ENCODE measurements at regions not wholly inside any gene's neighbourhood (a gene's known extent, or its start where the extent isn't known, plus 50 kb on each side); places are given as distances from the start of the nearest gene placed in this dataset.

GRCh38 chr4:81639248-81639647 is 167.5 kb upstream of the RASGEF1B start:
- DNase-seq (ENCODE audit: low read depth): no peak

DNA sequence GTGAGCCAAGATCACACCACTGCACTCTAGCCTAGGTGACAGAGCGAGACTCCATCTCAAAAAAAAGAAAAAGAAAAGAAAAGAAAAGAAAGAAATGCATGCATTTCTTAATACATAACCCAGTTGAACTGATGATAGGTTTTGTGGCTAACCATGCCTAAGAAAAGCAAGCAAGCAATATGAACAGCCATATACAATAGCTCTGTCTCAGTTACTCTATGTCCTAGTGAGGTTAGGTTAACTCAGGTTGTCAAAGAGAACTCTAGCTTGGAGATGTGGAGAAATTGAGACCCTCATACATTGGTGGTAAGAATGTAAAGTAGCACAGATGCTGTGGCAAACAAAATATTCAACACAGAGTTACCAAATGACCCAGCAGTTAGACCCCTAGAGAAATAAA is 167.0 kb upstream of the RASGEF1B start:
- DNase-seq (ENCODE audit: low read depth): no peak
- TF ChIP-seq, protein P1, sequence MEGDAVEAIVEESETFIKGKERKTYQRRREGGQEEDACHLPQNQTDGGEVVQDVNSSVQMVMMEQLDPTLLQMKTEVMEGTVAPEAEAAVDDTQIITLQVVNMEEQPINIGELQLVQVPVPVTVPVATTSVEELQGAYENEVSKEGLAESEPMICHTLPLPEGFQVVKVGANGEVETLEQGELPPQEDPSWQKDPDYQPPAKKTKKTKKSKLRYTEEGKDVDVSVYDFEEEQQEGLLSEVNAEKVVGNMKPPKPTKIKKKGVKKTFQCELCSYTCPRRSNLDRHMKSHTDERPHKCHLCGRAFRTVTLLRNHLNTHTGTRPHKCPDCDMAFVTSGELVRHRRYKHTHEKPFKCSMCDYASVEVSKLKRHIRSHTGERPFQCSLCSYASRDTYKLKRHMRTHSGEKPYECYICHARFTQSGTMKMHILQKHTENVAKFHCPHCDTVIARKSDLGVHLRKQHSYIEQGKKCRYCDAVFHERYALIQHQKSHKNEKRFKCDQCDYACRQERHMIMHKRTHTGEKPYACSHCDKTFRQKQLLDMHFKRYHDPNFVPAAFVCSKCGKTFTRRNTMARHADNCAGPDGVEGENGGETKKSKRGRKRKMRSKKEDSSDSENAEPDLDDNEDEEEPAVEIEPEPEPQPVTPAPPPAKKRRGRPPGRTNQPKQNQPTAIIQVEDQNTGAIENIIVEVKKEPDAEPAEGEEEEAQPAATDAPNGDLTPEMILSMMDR (conservative IDR thresholded peaks at IDR 0.05; ENCODE audit: low read length): no peak
- no peak overlapping the region for H3K4me3 ChIP-seq (ENCODE audit: low read length)

More at GRCh38 chr4:81639248-81639647, 167.5 kb upstream of the RASGEF1B start:
- TF ChIP-seq, protein P1 (conservative IDR thresholded peaks at IDR 0.05; ENCODE audit: low read length): no peak
- H3K4me3 ChIP-seq (ENCODE audit: low read length): no peak overlapping the region

DNA sequence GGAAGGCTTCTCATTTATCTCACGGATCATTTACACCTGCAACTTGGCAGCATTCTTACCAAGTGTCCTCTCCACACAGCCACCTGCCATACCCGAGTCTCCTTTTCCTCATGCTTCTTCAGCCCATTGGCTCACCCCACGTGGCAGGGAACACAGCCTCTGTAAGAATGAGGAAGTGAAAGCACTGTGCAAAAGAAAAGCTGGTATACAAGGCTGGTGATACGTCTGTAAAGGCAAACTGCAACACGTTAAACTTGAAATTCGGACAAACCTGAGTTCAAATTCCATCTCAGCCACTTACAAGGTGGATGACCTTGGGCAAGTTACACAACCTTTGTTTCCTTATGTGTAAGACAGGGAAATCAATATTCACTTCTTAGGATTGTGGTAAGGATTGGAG is 164.0 kb upstream of the RASGEF1B start:
- TF ChIP-seq, protein P1 (conservative IDR thresholded peaks at IDR 0.05; ENCODE audit: low read length): no peak
- DNase-seq (ENCODE audit: low read depth): no peak
- H3K4me3 ChIP-seq (ENCODE audit: low read length): no peak overlapping the region

- DNase-seq (ENCODE audit: low read depth): no peak
- TF ChIP-seq, protein P1 (conservative IDR thresholded peaks at IDR 0.05; ENCODE audit: low read length): no peak
- no peak overlapping the region for H3K4me3 ChIP-seq (ENCODE audit: low read length)
These were observed 163.3 kb upstream of the RASGEF1B start for GRCh38 chr4:81634766-81635549.

DNA sequence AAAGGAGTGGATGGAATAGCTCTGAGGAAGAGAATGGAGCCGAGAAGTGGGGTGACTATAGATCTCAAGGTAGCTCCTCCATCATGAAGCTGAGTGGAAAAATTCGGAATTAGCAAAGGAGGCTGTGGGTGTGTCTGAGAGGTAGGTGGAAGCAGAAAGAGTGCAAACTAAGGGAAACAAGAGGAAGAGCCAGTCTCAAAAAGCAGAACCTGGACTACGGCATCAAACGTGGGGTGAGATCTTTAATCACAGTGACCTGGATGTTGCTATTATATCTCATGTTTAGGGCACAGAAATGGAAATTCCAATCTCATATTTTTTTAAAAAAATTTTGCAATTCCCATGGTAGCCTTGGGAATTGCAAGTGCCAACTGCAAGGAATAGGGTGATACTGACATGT is 162.5 kb upstream of the RASGEF1B start:
- no peak overlapping the region for H3K4me3 ChIP-seq (ENCODE audit: low read length)
- TF ChIP-seq, protein P1 (conservative IDR thresholded peaks at IDR 0.05; ENCODE audit: low read length): no peak
- no peak for DNase-seq (ENCODE audit: low read depth)

DNA sequence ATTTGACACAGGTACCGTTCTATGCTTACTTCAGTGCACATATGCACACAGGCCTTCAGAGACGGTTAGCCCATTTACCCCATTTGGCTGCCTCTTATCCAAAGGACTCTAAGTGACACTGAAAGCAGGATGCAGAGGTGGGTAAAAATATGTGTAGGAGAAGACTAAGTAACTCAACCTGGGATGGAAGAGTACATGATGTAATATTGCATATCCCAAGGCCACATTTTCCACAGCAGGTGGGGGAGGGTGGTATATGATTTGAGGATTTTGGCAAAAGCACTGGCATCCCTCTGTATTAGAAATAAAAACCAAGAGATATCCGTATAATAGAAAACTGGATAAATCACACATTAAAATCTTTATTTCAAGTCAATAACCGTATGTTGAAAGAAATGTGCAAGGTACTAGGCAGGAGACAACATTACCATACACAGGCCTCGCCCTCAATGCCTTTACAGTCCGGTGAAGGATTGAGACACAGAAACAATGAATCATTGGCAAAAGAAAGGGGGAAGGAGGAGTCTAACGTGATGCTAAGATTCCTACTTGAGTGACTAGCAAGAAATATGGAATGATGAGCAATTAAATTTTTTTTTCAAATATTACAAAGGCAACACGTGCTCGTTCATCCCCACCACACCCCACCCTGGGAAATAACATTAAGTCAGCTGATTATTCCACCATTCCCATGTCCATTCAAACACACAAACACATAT is 161.0 kb upstream of the RASGEF1B start:
- no peak overlapping the region for H3K4me3 ChIP-seq (ENCODE audit: low read length)
- DNase-seq (ENCODE audit: low read depth): peak; percentile 4
- TF ChIP-seq, protein P1 (conservative IDR thresholded peaks at IDR 0.05; ENCODE audit: low read length): no peak

Measured in AG10803 (cell line).